Hematopoietic multipotent progenitor cell treated with erythropoietin and hydrocortisone succinate and interleukin-3 and kit ligand, for 6 days (in vitro differentiated cells): ENCODE measurements at regions not wholly inside any gene's neighbourhood (a gene's known extent, or its start where the extent isn't known, plus 50 kb on each side); places are given as distances from the start of the nearest gene placed in this dataset.
A peak's percentile ranks its signal among the peaks of the same experiment; 100 is the strongest.

Experiments used
- DNase-seq: peaks from one replicate; pipeline ENCODE4 v3.0.0-alpha.2; 2015

- DNase-seq = no peak
Observed at GRCh38 chr12:66859751-66860440, 181.0 kb upstream of the GRIP1 start.

- DNase-seq = peak; percentile 75
Observed at GRCh38 chr12:66860752-66861750, 182.2 kb upstream of the GRIP1 start.

GRCh38 chr12:66862356-66862985 lies 183.6 kb upstream of the GRIP1 start:
- no peak for DNase-seq

- DNase-seq = no peak
Observed at GRCh38 chr12:66863276-66863675, 184.4 kb upstream of the GRIP1 start.

- no peak for DNase-seq
Observed at GRCh38 chr12:66877925-66878324, 199.0 kb upstream of the GRIP1 start.

- no peak for DNase-seq
Observed at GRCh38 chr12:66879409-66879808, 200.5 kb upstream of the GRIP1 start.

- DNase-seq = no peak
Observed at GRCh38 chr12:66881386-66881785, 202.5 kb upstream of the GRIP1 start.

- no peak for DNase-seq
Observed at GRCh38 chr12:66884091-66884490, 205.2 kb upstream of the GRIP1 start.

GRCh38 chr12:66885115-66885875 lies 206.4 kb upstream of the GRIP1 start:
- DNase-seq = no peak

GRCh38 chr12:66896797-66897196 lies 217.9 kb upstream of the GRIP1 start:
- DNase-seq = no peak

GRCh38 chr12:66898700-66899469 lies 220.0 kb upstream of the GRIP1 start:
- no peak for DNase-seq

GRCh38 chr12:66899588-66899987 lies 220.7 kb upstream of the GRIP1 start:
- no peak for DNase-seq

GRCh38 chr12:66900616-66901015 lies 221.7 kb upstream of the GRIP1 start:
- no peak for DNase-seq

GRCh38 chr12:66901138-66901932 lies 222.5 kb upstream of the GRIP1 start:
- DNase-seq = peak; percentile 17

GRCh38 chr12:66902020-66902419 lies 223.1 kb upstream of the GRIP1 start:
- DNase-seq = no peak

- DNase-seq = peak; percentile 10
Observed at GRCh38 chr12:66903782-66904396, 225.0 kb upstream of the GRIP1 start.

GRCh38 chr12:66905201-66905600 lies 226.3 kb upstream of the GRIP1 start:
- DNase-seq = no peak

GRCh38 chr12:66910366-66910974 lies 231.6 kb upstream of the GRIP1 start:
- DNase-seq = no peak

GRCh38 chr12:66915306-66915904 lies 236.5 kb upstream of the GRIP1 start:
- DNase-seq = no peak

GRCh38 chr12:66916189-66916588 lies 237.3 kb upstream of the GRIP1 start:
- DNase-seq = no peak
